Esophagus muscularis mucosa (tissue), 4 donors: ENCODE measurements at regions not wholly inside any gene's neighbourhood (a gene's known extent, or its start where the extent isn't known, plus 50 kb on each side); places are given as distances from the start of the nearest gene placed in this dataset.

ENCODE experiments used
- EP300 ChIP-seq: sonication (generic); formaldehyde crosslinking; IDR thresholded peaks from one replicate; pipeline ENCODE4 v1.6.1; 2017; ENCODE audit warnings: antibody characterized with exemption
- POLR2A ChIP-seq: fragments of 450-650 bp; IDR thresholded peaks from one replicate; pipeline ENCODE4 v1.6.1; 2017; ENCODE audit warnings: antibody characterized with exemption, moderate library complexity, mild to moderate bottlenecking, low read depth
- POLR2AphosphoS5 ChIP-seq, 2 donors: sonication (generic); formaldehyde crosslinking; IDR thresholded peaks; one replicate each; pipeline ENCODE4 v1.6.1; 2017; ENCODE audit warnings: antibody characterized with exemption in 2 of 2
- TF ChIP-seq, protein P1 (sequence below), 3 experiments: fragments of 200-600 bp in 2 of 3; fragments of 450-650 bp in 1 of 3; sonication (generic) in 2 of 3; IDR thresholded peaks; one replicate each; pipeline ENCODE4 v1.5.1; 2017 to 2019; ENCODE audit warnings: antibody characterized with exemption in 3 of 3, mild to moderate bottlenecking in 2 of 3, moderate library complexity in 1 of 3

- no peak for TF ChIP-seq POLR2AphosphoS5 (IDR thresholded peaks at IDR 0.05)
- TF ChIP-seq, protein P1, sequence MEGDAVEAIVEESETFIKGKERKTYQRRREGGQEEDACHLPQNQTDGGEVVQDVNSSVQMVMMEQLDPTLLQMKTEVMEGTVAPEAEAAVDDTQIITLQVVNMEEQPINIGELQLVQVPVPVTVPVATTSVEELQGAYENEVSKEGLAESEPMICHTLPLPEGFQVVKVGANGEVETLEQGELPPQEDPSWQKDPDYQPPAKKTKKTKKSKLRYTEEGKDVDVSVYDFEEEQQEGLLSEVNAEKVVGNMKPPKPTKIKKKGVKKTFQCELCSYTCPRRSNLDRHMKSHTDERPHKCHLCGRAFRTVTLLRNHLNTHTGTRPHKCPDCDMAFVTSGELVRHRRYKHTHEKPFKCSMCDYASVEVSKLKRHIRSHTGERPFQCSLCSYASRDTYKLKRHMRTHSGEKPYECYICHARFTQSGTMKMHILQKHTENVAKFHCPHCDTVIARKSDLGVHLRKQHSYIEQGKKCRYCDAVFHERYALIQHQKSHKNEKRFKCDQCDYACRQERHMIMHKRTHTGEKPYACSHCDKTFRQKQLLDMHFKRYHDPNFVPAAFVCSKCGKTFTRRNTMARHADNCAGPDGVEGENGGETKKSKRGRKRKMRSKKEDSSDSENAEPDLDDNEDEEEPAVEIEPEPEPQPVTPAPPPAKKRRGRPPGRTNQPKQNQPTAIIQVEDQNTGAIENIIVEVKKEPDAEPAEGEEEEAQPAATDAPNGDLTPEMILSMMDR (IDR thresholded peaks at IDR 0.05), result no peak
- no peak for TF ChIP-seq EP300
- no peak for TF ChIP-seq POLR2A
These were observed 704.1 kb downstream of the PRELID2 start for GRCh38 chr5:145130996-145131395.
